ENCODE measurements at regions not wholly inside any gene's neighbourhood (a gene's known extent, or its start where the extent isn't known, plus 50 kb on each side); places are given as distances from the start of the nearest gene placed in this dataset.

DNA sequence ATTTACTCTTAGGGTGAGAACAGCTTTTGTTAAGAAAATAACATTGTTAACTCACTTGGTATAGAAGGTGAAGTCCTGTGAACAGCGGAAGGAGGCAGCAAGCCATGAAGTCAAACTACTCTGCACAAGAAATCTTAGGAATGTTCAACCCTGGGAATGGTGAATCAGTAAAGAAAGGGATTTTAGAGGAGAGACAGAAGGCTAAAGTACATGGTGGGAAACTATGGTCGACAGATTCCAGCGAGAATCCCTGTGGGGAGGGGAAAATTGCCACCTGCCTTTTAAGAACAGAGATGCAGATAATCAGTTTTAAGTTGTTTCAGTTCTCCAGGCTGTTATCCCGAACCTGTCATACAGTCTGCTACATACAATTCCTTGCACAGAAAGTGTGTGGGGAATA, 63.2 kb upstream of the PTPRR start:
- Histone ChIP-seq H3K36me3 (ENCODE audit: low read depth) (no peaks in the 10 kb centered on the region), H3K27me3 (ENCODE audit: insufficient read depth, poor library complexity, severe bottlenecking) (no peaks in the 10 kb centered on the region), H3K4me1 (ENCODE audit: insufficient read depth, poor library complexity, severe bottlenecking) (no peaks in the 10 kb centered on the region), H3K27ac (ENCODE audit: poor library complexity, severe bottlenecking) (no peak overlapping the region), H3K4me3 (ENCODE audit: severe bottlenecking) (no peak overlapping the region), H3K9me3 (ENCODE audit: severe bottlenecking) (no peaks in the 10 kb centered on the region)
- no peak for TF ChIP-seq CTCF (IDR thresholded peaks at IDR 0.05; ENCODE audit: poor library complexity, severe bottlenecking)
- ATAC-seq (ENCODE audit: low read depth) (no peak), DNase-seq (ENCODE audit: low spot score) (no peak)

DNA sequence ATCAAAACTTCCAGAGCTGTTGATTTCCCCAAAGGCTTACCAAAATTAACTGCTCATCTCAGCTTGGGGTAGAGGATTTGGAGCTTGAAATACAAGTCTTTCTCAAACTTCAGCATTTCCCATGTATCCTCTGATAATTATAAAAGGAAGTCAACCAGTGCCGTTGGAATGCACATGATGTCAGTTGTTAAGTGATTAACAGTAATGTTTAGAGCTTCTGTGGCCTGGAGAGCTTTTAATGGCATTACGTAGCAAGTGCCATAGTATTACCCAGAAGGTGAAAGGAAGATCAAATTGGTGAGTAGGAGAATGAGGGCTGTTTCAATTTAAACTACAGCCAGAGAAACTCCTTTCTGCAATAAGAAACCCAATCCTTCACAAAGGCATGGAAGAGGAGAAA, 62.5 kb upstream of the PTPRR start:
- H3K4me1 ChIP-seq (ENCODE audit: insufficient read depth, poor library complexity, severe bottlenecking): no peaks in the 10 kb centered on the region
- no peak for DNase-seq (ENCODE audit: low spot score)
- no peak for ATAC-seq (ENCODE audit: low read depth)
- no peak overlapping the region for H3K4me3 ChIP-seq (ENCODE audit: severe bottlenecking)
- no peaks in the 10 kb centered on the region for H3K9me3 ChIP-seq (ENCODE audit: severe bottlenecking)
- no peaks in the 10 kb centered on the region for H3K27me3 ChIP-seq (ENCODE audit: insufficient read depth, poor library complexity, severe bottlenecking)
- H3K27ac ChIP-seq (ENCODE audit: poor library complexity, severe bottlenecking): no peak overlapping the region
- no peaks in the 10 kb centered on the region for H3K36me3 ChIP-seq (ENCODE audit: low read depth)
- TF ChIP-seq CTCF (IDR thresholded peaks at IDR 0.05; ENCODE audit: poor library complexity, severe bottlenecking): no peak

- no peak for TF ChIP-seq CTCF (IDR thresholded peaks at IDR 0.05; ENCODE audit: poor library complexity, severe bottlenecking)
- no peaks in the 10 kb centered on the region for H3K36me3 ChIP-seq (ENCODE audit: low read depth)
- H3K27ac ChIP-seq (ENCODE audit: poor library complexity, severe bottlenecking): no peak overlapping the region
- H3K4me3 ChIP-seq (ENCODE audit: severe bottlenecking): no peak overlapping the region
- DNase-seq (ENCODE audit: low spot score): no peak
- no peaks in the 10 kb centered on the region for H3K9me3 ChIP-seq (ENCODE audit: severe bottlenecking)
- ATAC-seq (ENCODE audit: low read depth): no peak
- no peaks in the 10 kb centered on the region for H3K4me1 ChIP-seq (ENCODE audit: insufficient read depth, poor library complexity, severe bottlenecking)
- no peaks in the 10 kb centered on the region for H3K27me3 ChIP-seq (ENCODE audit: insufficient read depth, poor library complexity, severe bottlenecking)
These were observed 61.7 kb upstream of the PTPRR start for GRCh38 chr12:70982286-70982685.

GRCh38 chr12:70971001-70971794, 50.7 kb upstream of the PTPRR start:
- no peak for DNase-seq (ENCODE audit: low spot score)
- no peak overlapping the region for H3K27ac ChIP-seq (ENCODE audit: poor library complexity, severe bottlenecking)

More at GRCh38 chr12:70971001-70971794, 50.7 kb upstream of the PTPRR start:
- H3K4me3 ChIP-seq (ENCODE audit: severe bottlenecking): no peak overlapping the region
- no peaks in the 10 kb centered on the region for H3K9me3 ChIP-seq (ENCODE audit: severe bottlenecking)
- no peak for ATAC-seq (ENCODE audit: low read depth)
- H3K27me3 ChIP-seq (ENCODE audit: insufficient read depth, poor library complexity, severe bottlenecking): peaks cover 5% of the 10 kb centered on the region
- H3K36me3 ChIP-seq (ENCODE audit: low read depth): no peaks in the 10 kb centered on the region
- no peak for TF ChIP-seq CTCF (IDR thresholded peaks at IDR 0.05; ENCODE audit: poor library complexity, severe bottlenecking)
- H3K4me1 ChIP-seq (ENCODE audit: insufficient read depth, poor library complexity, severe bottlenecking): no peaks in the 10 kb centered on the region

All from RWPE2 (cell line).